IMR-90 (cell line): ENCODE measurements at regions not wholly inside any gene's neighbourhood (a gene's known extent, or its start where the extent isn't known, plus 50 kb on each side); places are given as distances from the start of the nearest gene placed in this dataset.

Experiments used
- ATAC-seq: fragments of 200-7000 bp; cut with Tn5 transposase; 2 replicates; pipeline ENCODE4 v1.9.1; 2020; ENCODE audit warnings: low read depth, mild to moderate bottlenecking, moderate library complexity
- BruUV-seq: library from RNA; stranded (reverse); fragments of 400-500 nt; replicated peaks from 2 replicates; lab custom pipeline; 2021; lab: Mats Ljungman, UMichigan
- CTCF ChIA-PET: fragments of 300-600 bp; formaldehyde crosslinking; extraction: SDS; loops from one replicate; lab custom pipeline; 2021; ENCODE audit warnings: antibody characterized with exemption; lab: Yijun Ruan, JAX
- POLR2A ChIA-PET: fragments of 300-600 bp; sonication (Branson Sonifier 250); formaldehyde crosslinking; loops from one replicate; lab custom pipeline; 2022; ENCODE audit warnings: antibody characterized with exemption; ENCODE audit not compliant: unreplicated experiment; lab: Charles Lee
- DNase-seq: peaks from one replicate; pipeline ENCODE4 v3.0.0; 2013
- H2AFZ ChIP-seq: replicated peaks from 2 replicates; pipeline ENCODE3; 2013; ENCODE audit warnings: low read length, mild to moderate bottlenecking; ENCODE audit not compliant: poor library complexity
- H2AK5ac ChIP-seq: 2 replicates; pipeline ENCODE4 v1.6.1; 2013; ENCODE audit warnings: low read depth, low read length, inconsistent platforms
- H2AK9ac ChIP-seq: replicated peaks from 2 replicates; pipeline ENCODE3; 2013; ENCODE audit warnings: mild to moderate bottlenecking, low read depth, low read length, moderate library complexity; ENCODE audit not compliant: poor library complexity
- H2BK120ac ChIP-seq: 2 replicates; pipeline ENCODE4 v1.6.1; 2013; ENCODE audit warnings: low read depth, low read length, inconsistent platforms
- H2BK15ac ChIP-seq: 3 replicates; pipeline ENCODE4 v1.6.1; 2013; ENCODE audit warnings: low read depth, low read length, inconsistent platforms
- H2BK20ac ChIP-seq: 2 replicates; pipeline ENCODE4 v1.6.1; 2013; ENCODE audit warnings: low read depth, mild to moderate bottlenecking, inconsistent platforms, low read length, moderate library complexity
- H2BK5ac ChIP-seq: 2 replicates; pipeline ENCODE4 v1.6.1; 2013; ENCODE audit warnings: mild to moderate bottlenecking, low read depth, low read length, inconsistent platforms; ENCODE audit not compliant: poor library complexity, severe bottlenecking
- H3K14ac ChIP-seq: replicated peaks from 2 replicates; pipeline ENCODE4 v1.6.1; 2013; ENCODE audit warnings: low read depth, low read length, inconsistent platforms
- H3K18ac ChIP-seq: 2 replicates; pipeline ENCODE4 v1.6.1; 2013; ENCODE audit warnings: low read depth, low read length, control low read depth
- H3K23ac ChIP-seq: 2 replicates; pipeline ENCODE4 v1.6.1; 2013; ENCODE audit warnings: low read depth, low read length, inconsistent platforms
- H3K27ac ChIP-seq: 2 replicates; pipeline ENCODE4 v1.5.1; 2013; ENCODE audit warnings: mild to moderate bottlenecking, control low read depth, low read length; ENCODE audit not compliant: insufficient read depth
- H3K27me3 ChIP-seq: 2 replicates; pipeline ENCODE4 v1.6.1; 2013; ENCODE audit warnings: low read length; ENCODE audit not compliant: control insufficient read depth, insufficient read depth
- H3K36me3 ChIP-seq: 2 replicates; pipeline ENCODE4 v1.6.1; 2013; ENCODE audit warnings: low read length, mixed read lengths; ENCODE audit not compliant: control insufficient read depth, insufficient read depth
- H3K4ac ChIP-seq: 2 replicates; pipeline ENCODE4 v1.6.1; 2013; ENCODE audit warnings: low read depth, low read length, inconsistent platforms
- H3K4me1 ChIP-seq: 2 replicates; pipeline ENCODE4 v1.6.1; 2013; ENCODE audit warnings: low read length, mixed read lengths; ENCODE audit not compliant: control insufficient read depth, insufficient read depth
- H3K4me2 ChIP-seq: 2 replicates; pipeline ENCODE4 v1.6.1; 2013; ENCODE audit warnings: low read depth, mild to moderate bottlenecking, control low read depth, low read length, moderate library complexity
- H3K4me3 ChIP-seq: 2 replicates; pipeline ENCODE4 v1.5.1; 2013; ENCODE audit warnings: low read depth, mild to moderate bottlenecking, control low read depth, low read length, moderate library complexity; ENCODE audit not compliant: insufficient read depth
- H3K56ac ChIP-seq: 2 replicates; pipeline ENCODE4 v1.6.1; 2013; ENCODE audit warnings: low read length, inconsistent platforms; ENCODE audit not compliant: insufficient read depth; ENCODE audit errors: extremely low read depth
- H3K79me1 ChIP-seq, 2 experiments: 2 replicates each; pipeline ENCODE4 v1.6.1; 2013; ENCODE audit warnings: low read length in 2 of 2, inconsistent platforms in 1 of 2, low read depth in 1 of 2
- H3K9ac ChIP-seq: 2 replicates; pipeline ENCODE4 v1.6.1; 2013; ENCODE audit warnings: low read depth, low read length, control low read depth
- H3K9me1 ChIP-seq: 2 replicates; pipeline ENCODE4 v1.6.1; 2013; ENCODE audit warnings: low read length, inconsistent platforms; ENCODE audit not compliant: insufficient read depth
- H3K9me3 ChIP-seq: 2 replicates; pipeline ENCODE4 v1.6.1; 2013; ENCODE audit warnings: low read length; ENCODE audit not compliant: control insufficient read depth, insufficient read depth
- H4K20me1 ChIP-seq: 2 replicates; pipeline ENCODE4 v1.6.1; 2013; ENCODE audit warnings: low read length, inconsistent platforms; ENCODE audit not compliant: insufficient read depth
- H4K5ac ChIP-seq: 2 replicates; pipeline ENCODE4 v1.6.1; 2013; ENCODE audit warnings: mild to moderate bottlenecking, low read depth, low read length, control low read depth
- H4K8ac ChIP-seq, 2 experiments: 2 replicates each; pipeline ENCODE4 v1.6.1; 2013; ENCODE audit warnings: low read depth in 2 of 2, low read length in 2 of 2, control low read depth in 1 of 2, inconsistent platforms in 1 of 2
- H4K91ac ChIP-seq: 2 replicates; pipeline ENCODE4 v1.6.1; 2013; ENCODE audit warnings: low read depth, low read length, inconsistent platforms; ENCODE audit not compliant: insufficient read depth
- CEBPB ChIP-seq: IDR thresholded peaks from 2 replicates; pipeline ENCODE4 v1.6.1; 2012; ENCODE audit warnings: low read depth, low read length, improper control_type of control experiment
- USF2 ChIP-seq: fragments of 150-350 bp; IDR thresholded peaks from 2 replicates; pipeline ENCODE4 v1.6.1; 2017; ENCODE audit warnings: mild to moderate bottlenecking, antibody characterized with exemption, low read length, low read depth
- WGBS, 2 experiments: methylation state at CpG; one replicate each; pipeline versions ENCODE4 v1.1.5 to v1.1.7; 2013; ENCODE audit warnings: missing lambda C conversion rate in 2 of 2; ENCODE audit not compliant: insufficient read length in 1 of 2; ENCODE audit errors: extremely low coverage in 2 of 2; 5-methylcytosine and 5-hydroxymethylcytosine counted together
- dilution Hi-C: fragments of 300-500 bp; cut with HindIII; formaldehyde crosslinking; loops from one replicate; pipeline ENCODE4 v1.14.3; 2018; ENCODE audit warnings: low sequenced_read_pairs; ENCODE audit not compliant: unreplicated experiment
- in situ Hi-C: fragments of 300-500 bp; cut with MboI; formaldehyde crosslinking; loops from 3 replicates; pipeline ENCODE4 v1.14.3; 2019; ENCODE audit warnings: low sequenced_read_pairs, inconsistent platforms, mixed read lengths
- intact Hi-C: fragments of 100-400 bp; cut with micrococcal nuclease; formaldehyde crosslinking; loops from 2 replicates; pipeline ENCODE4 v1.10.0; 2022

DNA sequence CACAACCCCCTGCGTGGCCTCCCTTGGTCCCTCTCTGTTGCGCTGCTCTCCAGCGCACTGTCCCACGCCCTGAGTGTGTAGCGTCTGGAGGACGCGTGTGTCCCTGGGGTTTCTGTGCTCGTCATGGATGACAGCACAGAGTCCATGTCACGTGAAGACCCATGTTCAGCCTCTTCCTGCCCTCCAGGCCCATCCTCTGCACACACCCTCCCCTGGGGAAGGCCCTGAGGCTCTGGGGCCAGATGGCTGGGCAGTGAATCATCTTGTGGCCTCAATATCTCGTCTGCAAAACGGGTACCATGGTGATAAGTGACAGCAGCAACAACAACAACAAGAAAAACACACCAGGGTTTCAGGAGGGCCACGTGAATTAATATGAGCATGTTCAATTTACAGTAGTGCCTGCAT is 71.5 kb upstream of the ARHGEF7 start:
- Histone ChIP-seq H2AFZ (peak overlapping the region; percentile 72), H3K4me3 (no peak overlapping the region), H3K27ac (no peak overlapping the region), H2AK5ac (peak overlapping the region; percentile 43; the same call in 1 of the 2 replicates), H3K4me2 (no peak overlapping the region), H3K18ac (no peak overlapping the region), H3K56ac (no peak overlapping the region), H2AK9ac (peak overlapping the region; percentile 62), H2BK120ac (no peak overlapping the region), H4K91ac (no peak overlapping the region), H3K9ac (no peak overlapping the region), H2BK20ac (no peak overlapping the region), H4K20me1 (no peaks in the 10 kb centered on the region), H3K4ac (peak overlapping the region; percentile 15; the same call in 1 of the 2 replicates), H4K8ac (no peak overlapping the region), H3K36me3 (no peaks in the 10 kb centered on the region), H3K4me1 (peaks cover 10% of the 10 kb centered on the region), H3K9me3 (no peaks in the 10 kb centered on the region), H3K27me3 (peaks cover 8% of the 10 kb centered on the region), H2BK5ac (no peak overlapping the region), H3K79me1 (no peaks in the 10 kb centered on the region), H3K23ac (no peak overlapping the region), H2BK15ac (no peak overlapping the region), H4K5ac (no peak overlapping the region), H3K14ac (no peak overlapping the region), H3K9me1 (peaks cover 8% of the 10 kb centered on the region)
- BruUV-seq = no TSS peak
- WGBS, 2 experiments = 34% methylated on average over 4 of the region's 12 CpGs; no CpG with 5 or more reads in 1 of the 2 experiments
- peak; percentile 43; the same call in 1 of the 2 replicates for TF ChIP-seq USF2
- no peak for TF ChIP-seq CEBPB
- dilution Hi-C loops = no loop called here
- ATAC-seq (no peak), DNase-seq (no peak)
- in situ Hi-C loops = loop anchor here (10.0 kb wide), 1 partner anchor 119 kb away; no protein-coding TSS in a partner anchor
- intact Hi-C loops = no loop called here
- POLR2A ChIA-PET = no interaction called here
- CTCF ChIA-PET = no interaction called here
